ENCODE measurements at regions not wholly inside any gene's neighbourhood (a gene's known extent, or its start where the extent isn't known, plus 50 kb on each side); places are given as distances from the start of the nearest gene placed in this dataset.

DNA sequence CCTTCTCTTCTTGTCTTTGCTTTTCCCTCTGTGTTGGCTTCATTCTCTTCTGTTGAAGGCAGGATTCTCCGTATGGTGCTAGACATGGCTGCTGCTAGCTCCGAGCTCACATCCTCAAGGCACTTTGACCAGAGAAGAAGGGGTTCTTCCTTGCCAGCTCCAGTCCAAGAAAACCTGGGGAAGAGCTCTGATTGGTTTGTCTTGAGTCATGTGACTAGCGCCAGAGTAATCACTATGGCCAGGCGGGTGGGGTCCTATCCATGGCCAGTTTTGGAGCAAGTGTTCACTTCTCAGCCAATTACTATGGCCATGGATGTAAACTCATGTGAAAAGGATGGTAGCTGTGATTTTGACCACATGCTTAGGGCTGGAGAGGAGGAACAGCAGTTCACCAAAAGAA, 74.2 kb downstream of the CT47B1 start:
- TF ChIP-seq FOSL2 (IDR thresholded peaks at IDR 0.05; ENCODE audit: borderline replicate concordance, low read depth): no peak
- no peak for TF ChIP-seq EZH2phosphoT487 (IDR thresholded peaks at IDR 0.05; ENCODE audit: borderline replicate concordance, low read depth)
- TF ChIP-seq, protein P1, sequence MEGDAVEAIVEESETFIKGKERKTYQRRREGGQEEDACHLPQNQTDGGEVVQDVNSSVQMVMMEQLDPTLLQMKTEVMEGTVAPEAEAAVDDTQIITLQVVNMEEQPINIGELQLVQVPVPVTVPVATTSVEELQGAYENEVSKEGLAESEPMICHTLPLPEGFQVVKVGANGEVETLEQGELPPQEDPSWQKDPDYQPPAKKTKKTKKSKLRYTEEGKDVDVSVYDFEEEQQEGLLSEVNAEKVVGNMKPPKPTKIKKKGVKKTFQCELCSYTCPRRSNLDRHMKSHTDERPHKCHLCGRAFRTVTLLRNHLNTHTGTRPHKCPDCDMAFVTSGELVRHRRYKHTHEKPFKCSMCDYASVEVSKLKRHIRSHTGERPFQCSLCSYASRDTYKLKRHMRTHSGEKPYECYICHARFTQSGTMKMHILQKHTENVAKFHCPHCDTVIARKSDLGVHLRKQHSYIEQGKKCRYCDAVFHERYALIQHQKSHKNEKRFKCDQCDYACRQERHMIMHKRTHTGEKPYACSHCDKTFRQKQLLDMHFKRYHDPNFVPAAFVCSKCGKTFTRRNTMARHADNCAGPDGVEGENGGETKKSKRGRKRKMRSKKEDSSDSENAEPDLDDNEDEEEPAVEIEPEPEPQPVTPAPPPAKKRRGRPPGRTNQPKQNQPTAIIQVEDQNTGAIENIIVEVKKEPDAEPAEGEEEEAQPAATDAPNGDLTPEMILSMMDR (IDR thresholded peaks at IDR 0.05): no peak
- TF ChIP-seq RCOR1 (IDR thresholded peaks at IDR 0.05; ENCODE audit: low read length): no peak
- no peak for TF ChIP-seq TEAD4 (IDR thresholded peaks at IDR 0.05; ENCODE audit: borderline replicate concordance, insufficient read depth)
- TF ChIP-seq RXRA (IDR thresholded peaks at IDR 0.05; ENCODE audit: borderline replicate concordance, low read depth): no peak
- TF ChIP-seq CHD2 (IDR thresholded peaks at IDR 0.05; ENCODE audit: low read length, partially characterized antibody): no peak
- TF ChIP-seq FOXM1 (IDR thresholded peaks at IDR 0.05; ENCODE audit: low read depth): no peak
- TF ChIP-seq EP300 (IDR thresholded peaks at IDR 0.05; ENCODE audit: borderline replicate concordance in 1 of 2, low read depth in 1 of 2, low read length in 1 of 2): no peak
- TF ChIP-seq, protein P2, sequence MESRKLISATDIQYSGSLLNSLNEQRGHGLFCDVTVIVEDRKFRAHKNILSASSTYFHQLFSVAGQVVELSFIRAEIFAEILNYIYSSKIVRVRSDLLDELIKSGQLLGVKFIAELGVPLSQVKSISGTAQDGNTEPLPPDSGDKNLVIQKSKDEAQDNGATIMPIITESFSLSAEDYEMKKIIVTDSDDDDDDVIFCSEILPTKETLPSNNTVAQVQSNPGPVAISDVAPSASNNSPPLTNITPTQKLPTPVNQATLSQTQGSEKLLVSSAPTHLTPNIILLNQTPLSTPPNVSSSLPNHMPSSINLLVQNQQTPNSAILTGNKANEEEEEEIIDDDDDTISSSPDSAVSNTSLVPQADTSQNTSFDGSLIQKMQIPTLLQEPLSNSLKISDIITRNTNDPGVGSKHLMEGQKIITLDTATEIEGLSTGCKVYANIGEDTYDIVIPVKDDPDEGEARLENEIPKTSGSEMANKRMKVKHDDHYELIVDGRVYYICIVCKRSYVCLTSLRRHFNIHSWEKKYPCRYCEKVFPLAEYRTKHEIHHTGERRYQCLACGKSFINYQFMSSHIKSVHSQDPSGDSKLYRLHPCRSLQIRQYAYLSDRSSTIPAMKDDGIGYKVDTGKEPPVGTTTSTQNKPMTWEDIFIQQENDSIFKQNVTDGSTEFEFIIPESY (IDR thresholded peaks at IDR 0.05; ENCODE audit: borderline replicate concordance, low read depth): no peak
- no peak for TF ChIP-seq SMC3 (IDR thresholded peaks at IDR 0.05; ENCODE audit: low read depth, low read length)
- no peak for TF ChIP-seq RAD21 (IDR thresholded peaks at IDR 0.05; ENCODE audit: low read length)
- TF ChIP-seq, protein P3, sequence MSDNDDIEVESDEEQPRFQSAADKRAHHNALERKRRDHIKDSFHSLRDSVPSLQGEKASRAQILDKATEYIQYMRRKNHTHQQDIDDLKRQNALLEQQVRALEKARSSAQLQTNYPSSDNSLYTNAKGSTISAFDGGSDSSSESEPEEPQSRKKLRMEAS (IDR thresholded peaks at IDR 0.05; ENCODE audit: low read depth): no peak
